ENCODE measurements at regions not wholly inside any gene's neighbourhood (a gene's known extent, or its start where the extent isn't known, plus 50 kb on each side); places are given as distances from the start of the nearest gene placed in this dataset.
"Not testable (repeated sequence)": the region's sequence is repeated elsewhere in the genome, so short reads cannot be mapped to it uniquely, and the experiment has no call there.

DNA sequence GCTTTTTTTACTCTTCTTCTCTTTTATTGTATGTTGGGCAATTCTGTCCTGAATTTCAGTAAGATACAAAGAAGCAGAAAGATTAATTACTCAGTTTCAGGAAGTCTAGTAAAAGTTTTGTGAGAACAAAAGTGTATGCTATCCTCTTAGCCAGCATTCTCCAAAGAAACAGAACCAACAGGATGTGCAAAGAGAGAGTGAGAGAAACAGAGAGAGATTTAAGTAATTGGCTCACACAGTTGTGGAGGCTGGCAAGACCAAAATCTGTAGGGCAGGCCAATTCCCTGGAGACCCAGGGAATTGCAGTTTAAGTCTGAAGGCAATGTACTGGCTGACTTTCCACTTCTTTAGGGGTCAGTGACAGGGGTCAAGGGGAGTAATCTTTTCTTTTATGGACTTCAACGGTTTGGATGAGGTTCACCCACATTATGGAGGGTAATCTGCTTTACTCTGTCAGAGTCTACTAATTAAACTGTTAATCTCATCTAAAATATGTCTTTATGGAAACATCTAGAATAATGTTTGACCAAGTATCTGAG is 59.2 kb upstream of the SLC39A8 start:
- Mint-ChIP-seq H3K4me3 (ENCODE audit: unreplicated experiment) (no peak overlapping the region), H3K4me1 (ENCODE audit: unreplicated experiment) (no peaks in the 10 kb centered on the region), H3K27me3 (ENCODE audit: unreplicated experiment) (no peaks in the 10 kb centered on the region), H3K9me3 (ENCODE audit: unreplicated experiment) (no peaks in the 10 kb centered on the region), H3K36me3 (ENCODE audit: low read depth, unreplicated experiment) (no peaks in the 10 kb centered on the region), H3K27ac (ENCODE audit: unreplicated experiment) (no peak overlapping the region)
- no peak for DNase-seq (ENCODE audit: low spot score)
- TF ChIP-seq, protein P1, sequence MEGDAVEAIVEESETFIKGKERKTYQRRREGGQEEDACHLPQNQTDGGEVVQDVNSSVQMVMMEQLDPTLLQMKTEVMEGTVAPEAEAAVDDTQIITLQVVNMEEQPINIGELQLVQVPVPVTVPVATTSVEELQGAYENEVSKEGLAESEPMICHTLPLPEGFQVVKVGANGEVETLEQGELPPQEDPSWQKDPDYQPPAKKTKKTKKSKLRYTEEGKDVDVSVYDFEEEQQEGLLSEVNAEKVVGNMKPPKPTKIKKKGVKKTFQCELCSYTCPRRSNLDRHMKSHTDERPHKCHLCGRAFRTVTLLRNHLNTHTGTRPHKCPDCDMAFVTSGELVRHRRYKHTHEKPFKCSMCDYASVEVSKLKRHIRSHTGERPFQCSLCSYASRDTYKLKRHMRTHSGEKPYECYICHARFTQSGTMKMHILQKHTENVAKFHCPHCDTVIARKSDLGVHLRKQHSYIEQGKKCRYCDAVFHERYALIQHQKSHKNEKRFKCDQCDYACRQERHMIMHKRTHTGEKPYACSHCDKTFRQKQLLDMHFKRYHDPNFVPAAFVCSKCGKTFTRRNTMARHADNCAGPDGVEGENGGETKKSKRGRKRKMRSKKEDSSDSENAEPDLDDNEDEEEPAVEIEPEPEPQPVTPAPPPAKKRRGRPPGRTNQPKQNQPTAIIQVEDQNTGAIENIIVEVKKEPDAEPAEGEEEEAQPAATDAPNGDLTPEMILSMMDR (IDR thresholded peaks at IDR 0.05; ENCODE audit: unreplicated experiment) = no peak

DNA sequence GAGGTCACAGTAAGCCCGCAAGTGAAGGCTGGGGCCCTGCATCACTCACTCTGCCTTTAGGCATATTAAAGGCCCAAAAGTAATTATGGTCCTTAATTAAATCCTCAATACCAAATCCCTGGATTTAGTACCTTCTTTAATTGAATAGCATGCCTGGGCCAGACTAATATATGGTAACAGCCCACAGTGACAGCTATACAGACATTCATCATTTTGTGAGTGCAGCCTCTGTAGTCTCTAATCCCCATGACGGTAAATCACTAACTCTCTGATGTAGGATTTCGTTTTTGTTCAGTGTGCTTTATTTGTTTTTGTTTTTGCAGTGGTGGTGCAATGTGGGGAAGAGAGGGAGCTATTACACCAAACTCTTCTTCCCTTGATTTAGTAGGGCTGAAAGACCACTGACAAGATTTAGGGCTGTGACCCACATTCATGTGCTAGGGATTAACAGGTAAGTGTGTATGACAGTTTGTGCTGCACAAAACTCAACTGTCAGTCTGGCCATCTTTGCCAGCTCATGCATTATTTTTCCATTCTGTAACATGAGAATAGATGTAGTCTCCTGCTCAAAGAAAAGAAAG is 60.6 kb upstream of the SLC39A8 start:
- H3K9me3 Mint-ChIP-seq (ENCODE audit: unreplicated experiment) = no peaks in the 10 kb centered on the region
- TF ChIP-seq, protein P1 (IDR thresholded peaks at IDR 0.05; ENCODE audit: unreplicated experiment) = no peak
- H3K27ac Mint-ChIP-seq (ENCODE audit: unreplicated experiment) = no peak overlapping the region
- H3K4me3 Mint-ChIP-seq (ENCODE audit: unreplicated experiment) = no peak overlapping the region
- H3K36me3 Mint-ChIP-seq (ENCODE audit: low read depth, unreplicated experiment) = no peaks in the 10 kb centered on the region
- DNase-seq (ENCODE audit: low spot score) = no peak
- H3K27me3 Mint-ChIP-seq (ENCODE audit: unreplicated experiment) = no peaks in the 10 kb centered on the region
- no peaks in the 10 kb centered on the region for H3K4me1 Mint-ChIP-seq (ENCODE audit: unreplicated experiment)

DNA sequence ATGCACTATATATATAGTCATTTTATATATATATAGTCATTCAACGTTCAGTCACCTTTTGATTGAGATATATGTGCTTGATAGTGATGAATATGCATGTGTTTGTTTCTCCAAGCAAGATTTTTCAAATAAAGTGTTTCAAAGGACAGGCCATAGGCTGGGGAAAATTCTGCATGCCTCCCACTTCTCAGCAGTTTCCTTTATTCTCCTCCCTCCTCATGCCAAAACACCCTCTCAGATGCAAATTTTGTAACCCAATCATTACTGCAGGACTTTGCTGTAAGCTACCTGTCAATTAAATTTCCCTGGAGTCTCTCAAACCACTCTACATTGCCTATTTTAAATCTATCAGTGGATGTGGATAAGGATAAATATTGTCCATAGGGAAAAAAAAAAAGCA is 65.6 kb upstream of the SLC39A8 start:
- H3K9me3 Mint-ChIP-seq (ENCODE audit: unreplicated experiment); H3K27me3 Mint-ChIP-seq (ENCODE audit: unreplicated experiment): not testable (repeated sequence)

DNA sequence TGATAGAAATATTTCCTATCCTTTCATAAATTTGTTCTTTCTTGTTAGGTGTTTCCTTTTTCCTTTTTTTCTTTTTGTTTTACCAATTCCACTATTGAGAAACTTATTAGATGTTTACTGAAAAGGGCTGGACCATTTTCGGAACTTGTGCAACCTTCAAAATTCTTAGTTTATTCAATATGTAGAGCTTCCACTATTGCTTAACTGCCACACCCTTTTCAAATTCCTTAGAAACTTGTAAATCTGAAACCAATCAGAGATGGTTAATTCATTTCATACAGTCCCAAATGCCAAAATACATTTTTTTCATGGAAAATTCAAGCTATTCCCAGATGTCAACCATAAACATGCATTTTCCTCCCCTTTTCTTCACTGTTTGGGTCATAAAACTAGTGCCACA is 66.1 kb upstream of the SLC39A8 start:
- H3K27me3 Mint-ChIP-seq (ENCODE audit: unreplicated experiment) = peaks cover 1% of the 10 kb centered on the region
- no peaks in the 10 kb centered on the region for H3K9me3 Mint-ChIP-seq (ENCODE audit: unreplicated experiment)
- H3K4me1 Mint-ChIP-seq (ENCODE audit: unreplicated experiment) = no peaks in the 10 kb centered on the region
- H3K27ac Mint-ChIP-seq (ENCODE audit: unreplicated experiment) = no peak overlapping the region
- no peak overlapping the region for H3K4me3 Mint-ChIP-seq (ENCODE audit: unreplicated experiment)
- no peaks in the 10 kb centered on the region for H3K36me3 Mint-ChIP-seq (ENCODE audit: low read depth, unreplicated experiment)
- no peak for DNase-seq (ENCODE audit: low spot score)
- TF ChIP-seq, protein P1 (IDR thresholded peaks at IDR 0.05; ENCODE audit: unreplicated experiment) = no peak

More for the DNA sequence above, 65.6 kb upstream of the SLC39A8 start:
- not testable (repeated sequence) for H3K27ac Mint-ChIP-seq (ENCODE audit: unreplicated experiment); H3K36me3 Mint-ChIP-seq (ENCODE audit: low read depth, unreplicated experiment); H3K4me3 Mint-ChIP-seq (ENCODE audit: unreplicated experiment); H3K4me1 Mint-ChIP-seq (ENCODE audit: unreplicated experiment); DNase-seq (ENCODE audit: low spot score)

- H3K36me3 Mint-ChIP-seq (ENCODE audit: low read depth, unreplicated experiment) = no peaks in the 10 kb centered on the region
- TF ChIP-seq, protein P1 (IDR thresholded peaks at IDR 0.05; ENCODE audit: unreplicated experiment) = no peak
- DNase-seq (ENCODE audit: low spot score) = no peak
- no peak overlapping the region for H3K27ac Mint-ChIP-seq (ENCODE audit: unreplicated experiment)
- H3K27me3 Mint-ChIP-seq (ENCODE audit: unreplicated experiment) = peaks cover 1% of the 10 kb centered on the region
- no peaks in the 10 kb centered on the region for H3K9me3 Mint-ChIP-seq (ENCODE audit: unreplicated experiment)
- no peak overlapping the region for H3K4me3 Mint-ChIP-seq (ENCODE audit: unreplicated experiment)
- no peaks in the 10 kb centered on the region for H3K4me1 Mint-ChIP-seq (ENCODE audit: unreplicated experiment)
These were observed 71.5 kb upstream of the SLC39A8 start for GRCh38 chr4:102416765-102417164.
